SK-N-SH treated with all-trans-retinoic acid at 6 μM for 48 hours (cell line): ENCODE measurements at regions not wholly inside any gene's neighbourhood (a gene's known extent, or its start where the extent isn't known, plus 50 kb on each side); places are given as distances from the start of the nearest gene placed in this dataset.

Experiments used
- ATAC-seq: fragments of 200-7000 bp; cut with Tn5 transposase; 3 replicates; pipeline ENCODE4 v1.9.1; 2020; ENCODE audit warnings: mild to moderate bottlenecking, moderate library complexity
- CREB5 ChIP-seq: fragments of 250-450 bp; sonication (Bioruptor Pico); IDR thresholded peaks from 2 replicates; pipeline ENCODE4 v1.5.1; 2020; ENCODE audit warnings: low read depth, mild to moderate bottlenecking, moderate library complexity
- CSRNP3 ChIP-seq: fragments of 250-450 bp; sonication (Bioruptor Pico); IDR thresholded peaks from 2 replicates; pipeline ENCODE4 v1.5.1; 2021; ENCODE audit warnings: mild to moderate bottlenecking, moderate library complexity
- ESRRG ChIP-seq: fragments of 250-450 bp; sonication (Bioruptor Pico); IDR thresholded peaks from 2 replicates; pipeline ENCODE4 v1.6.1; 2021; ENCODE audit warnings: mild to moderate bottlenecking
- GLIS3 ChIP-seq: fragments of 250-450 bp; sonication (Bioruptor Pico); IDR thresholded peaks from 2 replicates; pipeline ENCODE4 v1.5.0; 2020; ENCODE audit warnings: mild to moderate bottlenecking, moderate library complexity
- ISL1 ChIP-seq: fragments of 250-450 bp; sonication (Bioruptor Pico); IDR thresholded peaks from 2 replicates; pipeline ENCODE4 v2.1.2; 2022; ENCODE audit warnings: mild to moderate bottlenecking, moderate library complexity
- PATZ1 ChIP-seq: fragments of 250-450 bp; sonication (Bioruptor Pico); IDR thresholded peaks from 2 replicates; pipeline ENCODE4 v1.8.0; 2020; ENCODE audit warnings: mild to moderate bottlenecking, moderate library complexity, borderline replicate concordance
- PPARA ChIP-seq: fragments of 250-450 bp; sonication (Bioruptor Pico); IDR thresholded peaks from 2 replicates; pipeline ENCODE4 v1.5.0; 2020; ENCODE audit warnings: mild to moderate bottlenecking, borderline replicate concordance
- SNAI2 ChIP-seq: fragments of 250-450 bp; sonication (Bioruptor Pico); IDR thresholded peaks from 2 replicates; pipeline ENCODE4 v1.5.0; 2020; ENCODE audit warnings: mild to moderate bottlenecking, moderate library complexity
- TCF4 ChIP-seq: fragments of 250-450 bp; sonication (Bioruptor Pico); IDR thresholded peaks from 2 replicates; pipeline ENCODE4 v1.8.0; 2021; ENCODE audit warnings: mild to moderate bottlenecking, moderate library complexity, borderline replicate concordance
- TOX ChIP-seq: fragments of 250-450 bp; sonication (Bioruptor Pico); IDR thresholded peaks from 2 replicates; pipeline ENCODE4 v1.8.0; 2021; ENCODE audit warnings: mild to moderate bottlenecking, moderate library complexity, borderline replicate concordance
- TSHZ2 ChIP-seq: fragments of 250-450 bp; sonication (Bioruptor Pico); IDR thresholded peaks from 2 replicates; pipeline ENCODE4 v1.5.0; 2020; ENCODE audit warnings: mild to moderate bottlenecking, moderate library complexity
- ZC3H10 ChIP-seq: fragments of 250-450 bp; sonication (Bioruptor Pico); IDR thresholded peaks from 2 replicates; pipeline ENCODE4 v1.5.1; 2021; ENCODE audit warnings: mild to moderate bottlenecking, moderate library complexity
- ZFP3 ChIP-seq: fragments of 250-450 bp; sonication (Bioruptor Pico); IDR thresholded peaks from 2 replicates; pipeline ENCODE4 v1.5.0; 2020; ENCODE audit warnings: mild to moderate bottlenecking, moderate library complexity
- ZFP30 ChIP-seq: fragments of 450-650 bp; formaldehyde crosslinking; IDR thresholded peaks from 2 replicates; pipeline ENCODE4 v1.5.0; 2022; ENCODE audit warnings: mild to moderate bottlenecking, moderate library complexity
- ZNF565 ChIP-seq: fragments of 450-650 bp; formaldehyde crosslinking; conservative IDR thresholded peaks from 2 replicates; pipeline ENCODE4 v1.5.0; 2020; ENCODE audit warnings: low read depth, mild to moderate bottlenecking, moderate library complexity
- ZNF70 ChIP-seq: fragments of 450-650 bp; formaldehyde crosslinking; IDR thresholded peaks from 2 replicates; pipeline ENCODE4 v1.5.0; 2020; ENCODE audit warnings: mild to moderate bottlenecking, moderate library complexity
- ZNF8 ChIP-seq: fragments of 450-650 bp; formaldehyde crosslinking; IDR thresholded peaks from 2 replicates; pipeline ENCODE4 v1.5.0; 2020; ENCODE audit warnings: mild to moderate bottlenecking, moderate library complexity

GRCh38 chr9:81375187-81376100 is 313.9 kb downstream of the TLE1 start:
- no peak for TF ChIP-seq ZFP30 (CRISPR knock-in tag)
- TF ChIP-seq ISL1 (CRISPR knock-in tag), result no peak
- no peak for ATAC-seq

GRCh38 chr9:81374459-81375186 is 314.7 kb downstream of the TLE1 start:
- no peak for TF ChIP-seq TOX (CRISPR knock-in tag)
- no peak for TF ChIP-seq TCF4 (CRISPR knock-in tag)
- no peak for TF ChIP-seq ZFP3 (CRISPR knock-in tag)
- no peak for TF ChIP-seq ZFP30 (CRISPR knock-in tag)
- no peak for TF ChIP-seq ZNF8 (CRISPR knock-in tag)
- TF ChIP-seq TSHZ2 (CRISPR knock-in tag), result no peak
- TF ChIP-seq ISL1 (CRISPR knock-in tag), result no peak
- TF ChIP-seq CREB5 (CRISPR knock-in tag), result no peak
- TF ChIP-seq ZC3H10 (CRISPR knock-in tag), result no peak
- no peak for TF ChIP-seq ZNF70
- no peak for TF ChIP-seq CSRNP3 (CRISPR knock-in tag)
- no peak for TF ChIP-seq PPARA
- no peak for ATAC-seq

GRCh38 chr9:81373294-81373693 is 316.1 kb downstream of the TLE1 start:
- ATAC-seq, result no peak
- TF ChIP-seq CSRNP3 (CRISPR knock-in tag) (no peak), GLIS3 (no peak), SNAI2 (no peak), TCF4 (CRISPR knock-in tag) (no peak), CREB5 (CRISPR knock-in tag) (no peak), ZFP3 (CRISPR knock-in tag) (no peak), PATZ1 (no peak), TOX (CRISPR knock-in tag) (no peak), ZFP30 (CRISPR knock-in tag) (no peak), ZNF70 (no peak), TSHZ2 (CRISPR knock-in tag) (no peak), ZNF565 (CRISPR knock-in tag) (no peak), ESRRG (CRISPR knock-in tag) (no peak), ISL1 (CRISPR knock-in tag) (no peak), ZNF8 (CRISPR knock-in tag) (no peak), ZC3H10 (CRISPR knock-in tag) (no peak)
